Activated naive CD8-positive, alpha-beta T cell treated with anti-CD3 and anti-CD28 coated beads for 36 hours (primary cell): ENCODE measurements at regions not wholly inside any gene's neighbourhood (a gene's known extent, or its start where the extent isn't known, plus 50 kb on each side); places are given as distances from the start of the nearest gene placed in this dataset.

Experiments used
- DNase-seq: peaks from one replicate; pipeline ENCODE4 v3.0.0; 2021
- H3K27ac Mint-ChIP-seq: one replicate; pipeline ENCODE4 v1.8.0; 2022; ENCODE audit warnings: mild to moderate bottlenecking, moderate library complexity, mixed read lengths
- H3K27me3 Mint-ChIP-seq: one replicate; pipeline ENCODE4 v1.8.0; 2022; ENCODE audit warnings: mild to moderate bottlenecking, mixed read lengths
- H3K36me3 Mint-ChIP-seq: one replicate; pipeline ENCODE4 v1.8.0; 2021; ENCODE audit warnings: mild to moderate bottlenecking, mixed read lengths
- H3K4me1 Mint-ChIP-seq: one replicate; pipeline ENCODE4 v1.8.0; 2021; ENCODE audit warnings: mixed read lengths
- H3K4me3 Mint-ChIP-seq: one replicate; pipeline ENCODE4 v1.8.0; 2022; ENCODE audit warnings: mild to moderate bottlenecking, moderate library complexity, mixed read lengths
- H3K9me3 Mint-ChIP-seq: one replicate; pipeline ENCODE4 v1.8.0; 2022; ENCODE audit warnings: mixed read lengths

DNA sequence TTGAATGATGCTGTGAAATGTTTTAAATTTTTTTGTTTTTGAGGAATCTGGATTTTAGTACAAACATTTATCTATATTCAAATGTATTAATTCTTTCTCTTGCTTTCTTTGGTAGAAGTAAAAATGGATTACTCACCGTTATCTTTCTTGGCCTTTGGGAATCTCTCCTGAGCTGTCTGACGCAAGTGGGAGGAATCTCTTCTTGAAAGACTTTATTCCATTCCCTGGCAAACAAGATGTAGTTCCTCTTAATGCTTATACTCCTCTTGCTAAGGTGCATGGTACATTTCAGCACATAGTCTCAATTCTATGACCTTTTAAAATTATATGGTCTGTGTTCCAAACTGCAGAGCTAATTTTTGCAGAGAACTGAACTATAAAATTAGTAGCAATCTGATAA is 246.2 kb upstream of the SLC10A2 start:
- no peak for DNase-seq
- Mint-ChIP-seq H3K36me3 (no peaks in the 10 kb centered on the region), H3K4me3 (no peak overlapping the region), H3K27ac (no peak overlapping the region), H3K9me3 (no peaks in the 10 kb centered on the region), H3K27me3 (no peaks in the 10 kb centered on the region), H3K4me1 (no peaks in the 10 kb centered on the region)

DNA sequence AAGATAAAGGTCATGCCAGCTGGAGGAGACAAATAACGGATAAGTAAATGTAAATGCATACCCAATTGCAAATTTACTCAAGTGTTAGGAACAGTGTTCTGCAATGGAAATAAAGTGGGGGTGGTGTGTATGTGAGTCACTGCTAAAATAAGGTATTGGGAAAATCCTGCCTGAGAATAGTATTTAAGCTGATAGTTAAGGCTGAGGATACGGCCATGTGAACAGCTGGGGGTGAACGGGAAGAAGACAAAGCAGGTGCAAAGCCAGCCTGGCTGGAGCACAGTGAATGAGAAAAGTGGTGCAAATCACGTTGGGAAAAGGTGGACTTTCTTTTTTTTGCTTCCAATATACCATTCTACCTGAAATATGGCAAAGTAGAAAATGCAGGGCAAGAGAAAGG is 242.4 kb upstream of the SLC10A2 start:
- H3K27me3 Mint-ChIP-seq: no peaks in the 10 kb centered on the region
- no peaks in the 10 kb centered on the region for H3K36me3 Mint-ChIP-seq
- H3K27ac Mint-ChIP-seq: no peak overlapping the region
- no peaks in the 10 kb centered on the region for H3K9me3 Mint-ChIP-seq
- DNase-seq: no peak
- no peak overlapping the region for H3K4me3 Mint-ChIP-seq
- no peaks in the 10 kb centered on the region for H3K4me1 Mint-ChIP-seq

DNA sequence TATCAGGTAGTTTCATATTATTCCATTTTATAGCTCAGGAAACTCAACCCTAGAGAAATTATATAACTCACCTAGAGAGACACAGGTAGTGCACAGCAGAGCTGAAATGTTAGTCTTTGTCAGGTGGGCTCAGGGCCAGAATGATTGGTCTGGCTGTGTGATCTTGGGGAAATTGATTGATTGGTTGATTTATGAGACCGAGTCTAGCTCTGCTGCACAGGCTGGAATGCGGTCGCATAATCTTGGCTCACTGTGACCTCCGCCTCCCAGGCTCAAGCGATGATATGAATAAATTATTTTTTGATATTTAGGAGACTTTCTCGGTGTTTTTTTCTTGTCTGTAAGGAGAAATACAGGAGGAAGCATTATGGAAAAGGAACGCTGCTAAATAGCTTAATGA is 239.9 kb upstream of the SLC10A2 start:
- DNase-seq: no peak
- H3K36me3 Mint-ChIP-seq: no peaks in the 10 kb centered on the region
- no peak overlapping the region for H3K27ac Mint-ChIP-seq
- no peaks in the 10 kb centered on the region for H3K4me1 Mint-ChIP-seq
- H3K27me3 Mint-ChIP-seq: no peaks in the 10 kb centered on the region
- H3K4me3 Mint-ChIP-seq: no peak overlapping the region
- no peaks in the 10 kb centered on the region for H3K9me3 Mint-ChIP-seq

DNA sequence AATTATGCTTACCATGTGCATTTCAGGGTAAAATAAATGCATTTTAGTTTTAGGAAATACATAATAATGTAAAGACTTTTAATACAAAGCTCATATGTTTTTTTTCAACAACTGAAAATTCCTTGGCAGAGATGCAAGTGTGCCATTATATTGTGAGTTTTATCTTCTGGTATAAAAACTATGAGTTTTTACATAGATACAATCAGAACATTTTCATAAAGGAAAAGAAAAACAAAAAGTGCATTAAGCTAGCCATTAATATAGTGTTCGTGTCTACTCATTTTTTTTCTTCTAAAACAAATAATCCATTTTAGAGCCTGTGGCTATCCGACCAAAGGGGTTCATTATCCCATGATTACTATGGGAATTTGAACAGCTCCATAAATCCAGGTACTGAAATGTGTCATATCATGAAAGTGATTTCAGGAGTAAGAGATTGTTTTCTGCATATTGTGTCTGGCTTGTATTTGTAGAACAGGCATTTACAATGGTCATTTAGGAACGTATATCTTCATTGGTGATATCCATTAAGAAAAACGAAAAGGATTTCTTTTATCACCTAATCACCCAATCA is 236.9 kb upstream of the SLC10A2 start:
- H3K9me3 Mint-ChIP-seq: no peaks in the 10 kb centered on the region
- no peak for DNase-seq
- H3K36me3 Mint-ChIP-seq: no peaks in the 10 kb centered on the region
- no peak overlapping the region for H3K27ac Mint-ChIP-seq
- no peaks in the 10 kb centered on the region for H3K27me3 Mint-ChIP-seq
- no peak overlapping the region for H3K4me3 Mint-ChIP-seq
- no peaks in the 10 kb centered on the region for H3K4me1 Mint-ChIP-seq

DNA sequence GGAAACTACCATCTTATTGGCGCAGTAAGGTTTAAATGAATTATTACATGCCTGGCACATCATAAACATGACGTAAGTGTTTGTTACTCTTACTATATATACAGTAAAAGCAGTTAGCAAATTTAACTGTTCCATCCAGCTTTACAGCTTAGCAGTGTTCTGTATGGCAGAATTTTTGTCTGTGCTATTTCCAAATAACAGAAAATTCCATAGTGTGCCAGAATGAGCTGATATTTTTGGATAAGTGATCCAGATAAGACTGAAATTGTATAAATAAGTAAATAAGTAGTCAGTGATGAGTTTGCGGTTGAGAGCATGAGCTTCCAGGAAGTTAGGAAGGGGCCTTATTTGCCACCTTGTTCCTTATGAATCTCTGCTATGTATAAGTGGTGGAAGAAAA is 236.5 kb upstream of the SLC10A2 start:
- H3K36me3 Mint-ChIP-seq: no peaks in the 10 kb centered on the region
- no peak overlapping the region for H3K27ac Mint-ChIP-seq
- DNase-seq: no peak
- H3K27me3 Mint-ChIP-seq: no peaks in the 10 kb centered on the region
- no peaks in the 10 kb centered on the region for H3K4me1 Mint-ChIP-seq
- no peaks in the 10 kb centered on the region for H3K9me3 Mint-ChIP-seq
- H3K4me3 Mint-ChIP-seq: no peak overlapping the region

DNA sequence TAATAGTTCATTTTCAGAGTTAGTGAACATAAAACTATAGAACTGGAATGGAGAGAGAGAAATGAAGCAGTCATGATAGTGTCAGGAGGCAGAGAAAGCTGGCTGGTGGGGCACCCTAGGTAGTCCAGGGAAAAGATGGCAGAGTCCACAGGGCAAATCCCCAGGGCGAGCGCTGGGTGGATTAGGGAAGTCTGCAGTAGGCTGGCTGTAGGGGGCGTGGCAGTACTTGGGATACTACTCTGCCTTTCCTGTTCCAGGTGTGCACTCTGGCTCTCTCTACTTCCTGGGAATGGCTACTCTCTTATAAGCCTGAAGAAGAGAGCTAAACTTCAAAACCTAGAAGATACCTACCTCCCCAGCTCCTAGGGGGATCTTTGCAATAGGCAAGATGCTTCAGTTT is 232.9 kb upstream of the SLC10A2 start:
- H3K27me3 Mint-ChIP-seq: no peaks in the 10 kb centered on the region
- no peak for DNase-seq
- no peaks in the 10 kb centered on the region for H3K36me3 Mint-ChIP-seq
- no peaks in the 10 kb centered on the region for H3K4me1 Mint-ChIP-seq
- no peak overlapping the region for H3K27ac Mint-ChIP-seq
- H3K9me3 Mint-ChIP-seq: peaks cover 8% of the 10 kb centered on the region
- H3K4me3 Mint-ChIP-seq: no peak overlapping the region

DNA sequence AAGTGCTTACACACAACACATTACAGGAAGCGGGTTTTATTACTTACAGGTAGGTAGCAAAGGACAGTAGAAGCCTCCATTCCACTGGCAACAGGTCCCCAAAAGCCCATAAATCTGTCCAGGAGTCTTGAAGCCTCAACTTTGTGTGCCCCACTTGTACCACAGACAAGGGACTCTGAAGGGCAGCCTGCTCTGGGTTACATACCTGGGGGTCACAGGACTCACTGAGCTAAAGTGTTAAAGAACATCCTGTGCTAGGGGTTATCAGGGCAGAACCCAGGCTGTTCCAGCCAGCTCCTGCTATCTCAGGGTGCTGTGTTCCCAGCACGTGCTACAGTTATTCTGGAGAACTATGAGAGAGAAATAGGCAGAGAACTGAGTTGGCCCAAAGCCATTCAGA is 230.9 kb upstream of the SLC10A2 start:
- DNase-seq: no peak
- no peaks in the 10 kb centered on the region for H3K27me3 Mint-ChIP-seq
- no peak overlapping the region for H3K4me3 Mint-ChIP-seq
- peaks cover 8% of the 10 kb centered on the region for H3K9me3 Mint-ChIP-seq
- no peaks in the 10 kb centered on the region for H3K4me1 Mint-ChIP-seq
- no peaks in the 10 kb centered on the region for H3K36me3 Mint-ChIP-seq
- no peak overlapping the region for H3K27ac Mint-ChIP-seq

DNA sequence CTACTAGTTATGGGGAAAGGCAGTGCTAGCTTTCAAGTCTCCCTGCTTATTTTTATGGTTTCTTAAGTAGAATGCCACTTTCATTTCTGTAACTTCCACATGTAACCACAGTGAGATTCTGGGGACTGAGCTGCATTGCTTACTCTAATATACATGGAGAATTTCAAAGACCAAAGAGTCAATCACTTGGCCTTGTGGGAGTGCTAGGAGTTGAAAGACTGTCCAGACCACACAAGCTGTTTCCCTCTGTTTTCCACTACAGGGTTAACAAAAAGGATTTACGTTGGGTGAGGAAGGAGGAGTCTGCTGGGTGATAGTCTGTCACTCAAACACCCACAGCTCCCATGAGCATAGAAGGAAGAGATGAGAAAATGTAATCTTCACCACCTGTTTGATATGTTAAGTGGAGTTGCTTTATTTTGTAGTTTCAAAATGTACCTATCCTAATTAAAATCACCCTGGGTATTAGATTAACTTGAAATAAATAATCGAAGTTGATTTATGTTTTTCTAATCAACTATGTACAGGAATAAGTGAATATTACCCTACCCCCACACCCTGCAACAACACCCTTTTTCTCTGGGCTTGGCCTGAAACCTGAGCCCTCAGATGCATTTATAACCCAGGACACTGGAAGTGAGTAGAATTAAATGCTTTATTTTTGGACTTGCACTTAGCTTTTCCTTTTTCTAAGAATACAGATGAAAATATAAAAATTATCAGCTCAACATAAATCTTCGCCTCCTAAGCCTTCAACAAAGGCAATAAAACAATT is 225.8 kb upstream of the SLC10A2 start:
- H3K27me3 Mint-ChIP-seq: no peaks in the 10 kb centered on the region
- DNase-seq: no peak
- H3K4me1 Mint-ChIP-seq: peaks cover 6% of the 10 kb centered on the region

DNA sequence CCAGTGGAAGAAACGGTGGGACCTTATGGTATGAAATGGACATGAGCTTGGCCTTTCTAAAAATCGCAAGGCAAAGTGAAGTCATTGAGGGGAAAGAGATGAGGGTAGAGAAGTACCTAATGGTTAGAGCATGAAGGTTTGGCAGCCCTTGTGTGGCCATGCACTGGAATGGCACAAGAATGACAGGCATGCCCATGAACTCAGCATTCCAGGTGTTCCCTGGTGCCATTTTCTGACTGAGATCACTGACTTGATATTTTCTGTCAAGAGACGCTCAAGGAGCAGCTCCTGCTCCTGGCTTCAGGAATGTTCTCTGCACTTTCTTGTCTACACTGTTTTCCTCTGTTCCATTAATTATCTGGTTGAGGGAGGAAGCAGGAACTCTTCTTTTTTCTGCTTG is 225.0 kb upstream of the SLC10A2 start:
- no peak for DNase-seq
- no peak overlapping the region for H3K4me3 Mint-ChIP-seq
- no peaks in the 10 kb centered on the region for H3K36me3 Mint-ChIP-seq
- H3K9me3 Mint-ChIP-seq: peaks cover 3% of the 10 kb centered on the region
- H3K27me3 Mint-ChIP-seq: no peaks in the 10 kb centered on the region
- H3K4me1 Mint-ChIP-seq: peaks cover 6% of the 10 kb centered on the region
- H3K27ac Mint-ChIP-seq: no peak overlapping the region

More for the DNA sequence above, 225.8 kb upstream of the SLC10A2 start:
- no peak overlapping the region for H3K4me3 Mint-ChIP-seq
- no peaks in the 10 kb centered on the region for H3K36me3 Mint-ChIP-seq
- no peak overlapping the region for H3K27ac Mint-ChIP-seq
- peaks cover 8% of the 10 kb centered on the region for H3K9me3 Mint-ChIP-seq

DNA sequence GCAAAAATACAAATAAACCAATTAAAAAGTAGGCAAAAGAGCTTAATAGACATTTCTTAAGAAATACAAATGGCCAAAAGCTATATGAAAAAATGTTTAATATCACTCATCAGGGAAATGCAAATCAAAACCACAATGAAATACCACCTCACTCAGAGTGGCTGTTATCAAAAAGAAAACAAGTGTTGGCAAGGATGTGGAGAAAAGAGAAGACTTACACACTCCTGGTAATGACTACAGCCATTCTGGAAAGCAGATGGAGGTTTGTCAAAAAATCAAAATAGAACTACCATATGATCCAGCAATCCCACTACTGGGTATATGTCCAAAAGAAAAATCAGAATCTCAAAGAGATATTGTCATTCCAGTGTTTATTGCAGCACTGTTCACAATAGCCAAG is 223.5 kb upstream of the SLC10A2 start:
- Mint-ChIP-seq H3K27ac (no peak overlapping the region), H3K27me3 (no peaks in the 10 kb centered on the region), H3K4me1 (peaks cover 6% of the 10 kb centered on the region), H3K36me3 (no peaks in the 10 kb centered on the region), H3K4me3 (no peak overlapping the region), H3K9me3 (peaks cover 3% of the 10 kb centered on the region)
- DNase-seq: no peak

DNA sequence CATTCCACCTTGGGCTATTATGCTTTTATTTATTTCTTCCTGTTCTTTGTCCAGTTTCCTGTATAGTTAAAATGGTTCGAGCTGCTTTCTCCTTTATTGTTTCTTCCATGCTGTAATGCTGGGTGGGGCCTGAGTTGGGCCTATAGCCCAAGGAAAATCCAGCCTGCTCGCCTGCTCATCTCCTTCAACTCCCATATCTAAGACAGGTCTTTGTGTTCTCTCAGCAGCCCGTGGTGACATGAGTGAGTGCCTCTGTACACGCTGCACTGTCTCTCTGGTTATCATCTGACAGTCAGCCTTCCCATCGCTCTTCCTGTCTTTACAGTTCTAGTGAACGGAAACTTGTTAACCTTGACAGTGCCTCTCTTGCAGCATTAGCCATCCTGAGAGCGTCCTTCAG is 221.9 kb upstream of the SLC10A2 start:
- Mint-ChIP-seq H3K4me1 (peaks cover 6% of the 10 kb centered on the region), H3K9me3 (peaks cover 3% of the 10 kb centered on the region), H3K27ac (peak overlapping the region; percentile 26), H3K36me3 (no peaks in the 10 kb centered on the region), H3K27me3 (peaks cover 3% of the 10 kb centered on the region), H3K4me3 (no peak overlapping the region)
- DNase-seq: no peak

DNA sequence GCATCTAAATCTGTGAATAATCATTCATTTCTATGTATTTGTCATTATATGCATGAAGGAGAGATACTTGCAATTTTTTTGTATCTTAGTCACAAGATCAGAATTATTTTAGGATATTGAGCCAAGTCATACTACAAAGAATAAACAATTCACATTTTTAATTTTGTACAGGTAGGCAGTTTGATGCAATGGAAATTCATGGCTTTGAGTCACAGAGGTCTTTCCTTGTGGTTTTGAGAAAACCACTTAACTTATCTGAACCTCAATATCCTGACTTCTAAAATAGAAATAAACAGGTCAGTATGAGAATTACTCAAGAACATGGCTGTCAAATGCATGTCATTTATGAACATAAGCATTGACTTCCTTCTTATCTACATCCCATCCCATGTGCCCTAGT is 221.4 kb upstream of the SLC10A2 start:
- DNase-seq: no peak
- H3K36me3 Mint-ChIP-seq: no peaks in the 10 kb centered on the region
- peaks cover 9% of the 10 kb centered on the region for H3K4me1 Mint-ChIP-seq
- no peak overlapping the region for H3K27ac Mint-ChIP-seq
- peaks cover 8% of the 10 kb centered on the region for H3K27me3 Mint-ChIP-seq
- H3K4me3 Mint-ChIP-seq: no peak overlapping the region
- H3K9me3 Mint-ChIP-seq: peaks cover 3% of the 10 kb centered on the region

DNA sequence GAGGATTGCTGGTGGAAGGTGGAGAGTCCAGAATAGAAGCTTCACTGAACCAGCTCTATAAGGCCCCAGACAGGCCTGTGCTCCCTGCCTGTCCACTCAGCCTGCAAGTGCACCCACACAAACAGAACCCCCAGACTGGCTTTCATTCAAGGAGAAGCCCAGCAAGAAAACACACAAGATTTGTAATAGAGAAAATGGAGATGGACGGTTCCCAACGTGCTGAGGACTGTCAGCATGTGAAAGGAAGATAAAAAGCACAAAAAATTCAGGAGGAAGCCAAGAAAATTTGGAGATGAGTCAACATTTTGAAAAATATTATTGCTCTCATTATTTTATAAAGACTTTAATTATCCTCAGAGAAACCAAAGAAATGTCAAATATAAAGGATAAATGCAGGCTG is 218.2 kb upstream of the SLC10A2 start:
- peaks cover 8% of the 10 kb centered on the region for H3K27me3 Mint-ChIP-seq
- DNase-seq: no peak
- no peak overlapping the region for H3K27ac Mint-ChIP-seq
- no peak overlapping the region for H3K4me3 Mint-ChIP-seq
- peaks cover 3% of the 10 kb centered on the region for H3K9me3 Mint-ChIP-seq
- H3K36me3 Mint-ChIP-seq: no peaks in the 10 kb centered on the region
- H3K4me1 Mint-ChIP-seq: peaks cover 9% of the 10 kb centered on the region

DNA sequence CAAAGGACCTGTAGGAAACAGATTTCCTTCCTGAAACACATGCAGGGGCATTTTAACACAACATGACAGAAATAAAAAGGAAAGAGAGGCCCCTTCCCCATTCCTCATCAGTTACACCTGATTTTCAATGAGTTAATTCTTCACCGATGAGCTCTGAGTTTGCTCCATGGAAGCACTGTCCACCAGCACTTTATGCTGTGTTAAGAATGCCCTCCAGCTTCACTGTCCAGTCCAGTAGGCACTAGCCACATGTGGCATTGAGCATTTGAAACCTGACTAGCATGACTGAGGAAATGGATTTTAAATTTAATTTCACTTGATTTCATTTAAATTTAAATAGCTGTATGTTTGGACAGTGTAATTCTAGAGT is 217.2 kb upstream of the SLC10A2 start:
- no peak for DNase-seq
- no peak overlapping the region for H3K4me3 Mint-ChIP-seq
- peaks cover 3% of the 10 kb centered on the region for H3K9me3 Mint-ChIP-seq
- no peaks in the 10 kb centered on the region for H3K36me3 Mint-ChIP-seq
- H3K4me1 Mint-ChIP-seq: peaks cover 9% of the 10 kb centered on the region
- peaks cover 8% of the 10 kb centered on the region for H3K27me3 Mint-ChIP-seq
- no peak overlapping the region for H3K27ac Mint-ChIP-seq

DNA sequence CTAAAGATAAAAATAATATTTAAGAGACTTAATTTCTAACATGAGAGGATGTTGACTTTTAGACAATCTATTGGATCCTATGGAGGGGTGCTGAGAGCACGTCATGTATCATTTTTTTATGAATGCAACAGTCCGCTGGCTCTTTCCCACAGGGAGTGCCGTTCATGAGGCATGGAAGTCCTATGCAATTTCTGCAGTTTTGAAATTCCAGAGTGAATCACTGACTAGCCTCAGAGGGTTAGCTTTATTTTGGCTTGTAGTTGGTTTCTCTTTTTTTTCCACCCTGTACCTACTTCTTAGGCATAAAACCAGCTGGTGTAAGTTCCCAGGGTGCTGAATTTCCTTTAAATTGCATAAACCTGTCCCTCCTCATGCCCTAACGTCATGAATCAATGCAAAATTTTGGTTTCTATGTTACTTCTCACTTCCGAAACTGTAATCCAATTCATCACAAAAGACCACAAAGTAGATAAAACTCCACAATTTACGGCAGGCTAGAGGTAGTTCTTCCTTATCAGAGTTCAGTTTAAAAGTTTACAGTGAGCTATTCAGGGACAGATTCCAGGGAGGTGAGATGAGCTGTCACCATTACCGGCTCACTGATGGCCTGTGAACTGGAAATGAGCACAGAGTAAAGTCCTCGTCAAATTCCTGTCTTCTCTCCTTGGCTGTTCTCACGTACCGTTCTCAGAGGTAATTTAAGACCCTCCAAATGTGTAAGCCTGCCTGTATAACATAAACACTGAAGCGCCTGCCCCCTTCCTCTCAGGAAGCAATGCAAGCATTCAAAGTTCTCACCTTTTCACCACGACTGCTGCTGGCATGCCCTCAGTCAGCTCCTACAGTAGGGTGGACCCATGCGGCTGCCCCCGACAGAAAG is 216.6 kb upstream of the SLC10A2 start:
- Mint-ChIP-seq H3K36me3 (no peaks in the 10 kb centered on the region), H3K27ac (no peak overlapping the region), H3K4me3 (no peak overlapping the region), H3K4me1 (peaks cover 4% of the 10 kb centered on the region), H3K9me3 (no peaks in the 10 kb centered on the region), H3K27me3 (peaks cover 8% of the 10 kb centered on the region)
- no peak for DNase-seq
